Fibroblast of mammary gland (primary cell): ENCODE measurements at regions not wholly inside any gene's neighbourhood (a gene's known extent, or its start where the extent isn't known, plus 50 kb on each side); places are given as distances from the start of the nearest gene placed in this dataset.

Source experiments
- DNase-seq: peaks from one replicate; pipeline ENCODE4 v3.0.0-alpha.2; 2010; ENCODE audit warnings: low read depth
- H3K4me3 ChIP-seq: 2 replicates; pipeline ENCODE4 v1.5.1; 2011; ENCODE audit warnings: low read depth, mild to moderate bottlenecking, low read length, moderate library complexity; ENCODE audit not compliant: control insufficient read depth
- TF ChIP-seq, protein P1 (sequence below): conservative IDR thresholded peaks from 2 replicates; pipeline ENCODE4 v1.5.1; 2011; ENCODE audit warnings: low read depth, low read length, inconsistent platforms; ENCODE audit not compliant: control insufficient read depth, insufficient read depth

DNA sequence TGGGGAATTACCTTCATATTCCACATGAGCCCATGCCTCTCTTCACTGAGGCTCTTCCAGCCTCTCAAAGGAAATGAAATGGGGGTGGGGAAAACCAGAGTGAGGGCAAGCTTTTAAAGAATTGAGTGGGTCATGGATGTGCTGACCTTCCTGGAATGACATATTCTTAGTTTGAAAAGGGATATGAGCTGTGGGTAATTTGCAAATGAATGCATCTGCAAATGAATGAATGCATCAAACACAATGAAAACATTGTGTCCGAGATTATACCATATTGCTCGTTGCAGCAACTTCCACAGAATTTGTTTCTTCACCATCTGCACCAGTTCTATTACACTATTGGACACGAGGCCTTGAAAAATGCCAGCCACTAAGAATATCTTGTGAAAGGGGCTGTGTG, 198.6 kb upstream of the CDH6 start:
- no peak for DNase-seq
- TF ChIP-seq, protein P1, sequence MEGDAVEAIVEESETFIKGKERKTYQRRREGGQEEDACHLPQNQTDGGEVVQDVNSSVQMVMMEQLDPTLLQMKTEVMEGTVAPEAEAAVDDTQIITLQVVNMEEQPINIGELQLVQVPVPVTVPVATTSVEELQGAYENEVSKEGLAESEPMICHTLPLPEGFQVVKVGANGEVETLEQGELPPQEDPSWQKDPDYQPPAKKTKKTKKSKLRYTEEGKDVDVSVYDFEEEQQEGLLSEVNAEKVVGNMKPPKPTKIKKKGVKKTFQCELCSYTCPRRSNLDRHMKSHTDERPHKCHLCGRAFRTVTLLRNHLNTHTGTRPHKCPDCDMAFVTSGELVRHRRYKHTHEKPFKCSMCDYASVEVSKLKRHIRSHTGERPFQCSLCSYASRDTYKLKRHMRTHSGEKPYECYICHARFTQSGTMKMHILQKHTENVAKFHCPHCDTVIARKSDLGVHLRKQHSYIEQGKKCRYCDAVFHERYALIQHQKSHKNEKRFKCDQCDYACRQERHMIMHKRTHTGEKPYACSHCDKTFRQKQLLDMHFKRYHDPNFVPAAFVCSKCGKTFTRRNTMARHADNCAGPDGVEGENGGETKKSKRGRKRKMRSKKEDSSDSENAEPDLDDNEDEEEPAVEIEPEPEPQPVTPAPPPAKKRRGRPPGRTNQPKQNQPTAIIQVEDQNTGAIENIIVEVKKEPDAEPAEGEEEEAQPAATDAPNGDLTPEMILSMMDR: no peak
- H3K4me3 ChIP-seq: no peak overlapping the region

DNA sequence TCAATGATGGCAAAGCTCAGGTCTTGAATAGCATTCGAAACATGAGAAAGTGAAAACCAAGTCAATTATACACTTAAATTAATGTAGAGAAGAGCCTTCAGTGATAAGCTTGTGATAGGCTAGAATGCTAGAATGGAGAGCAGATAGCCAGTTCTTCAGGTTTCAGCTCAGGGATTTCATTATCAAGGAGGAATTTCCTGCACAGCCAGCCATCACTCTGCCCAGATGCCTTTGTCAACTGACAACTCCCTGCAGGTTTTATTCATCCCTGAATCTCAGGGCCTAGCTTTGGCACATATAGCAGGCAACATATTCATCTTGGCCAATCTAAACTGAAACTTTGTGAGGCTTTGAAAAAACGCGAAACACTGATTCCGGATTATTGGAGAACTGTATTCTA, 199.3 kb upstream of the CDH6 start:
- H3K4me3 ChIP-seq: no peak overlapping the region
- DNase-seq: no peak
- TF ChIP-seq, protein P1: no peak

DNA sequence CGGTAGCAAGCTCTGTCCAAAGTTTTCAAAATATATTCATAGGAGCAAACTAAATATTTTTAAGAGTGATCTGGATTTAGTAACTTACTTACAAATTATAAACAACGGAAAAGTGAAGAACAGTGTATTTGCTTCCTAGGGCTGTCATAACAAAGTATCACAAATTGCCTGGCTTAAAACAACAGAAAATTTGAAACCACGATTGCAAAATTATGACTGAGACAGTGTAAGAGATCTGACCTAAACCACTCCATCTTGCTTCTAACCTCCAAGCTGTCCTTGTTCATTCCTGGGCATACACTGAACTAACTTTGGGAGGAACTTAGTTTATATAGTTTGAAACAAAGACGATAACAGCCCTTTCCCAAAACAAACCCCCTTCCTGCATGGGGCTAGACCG, 202.0 kb upstream of the CDH6 start:
- DNase-seq: no peak
- TF ChIP-seq, protein P1: no peak
- H3K4me3 ChIP-seq: no peak overlapping the region

DNA sequence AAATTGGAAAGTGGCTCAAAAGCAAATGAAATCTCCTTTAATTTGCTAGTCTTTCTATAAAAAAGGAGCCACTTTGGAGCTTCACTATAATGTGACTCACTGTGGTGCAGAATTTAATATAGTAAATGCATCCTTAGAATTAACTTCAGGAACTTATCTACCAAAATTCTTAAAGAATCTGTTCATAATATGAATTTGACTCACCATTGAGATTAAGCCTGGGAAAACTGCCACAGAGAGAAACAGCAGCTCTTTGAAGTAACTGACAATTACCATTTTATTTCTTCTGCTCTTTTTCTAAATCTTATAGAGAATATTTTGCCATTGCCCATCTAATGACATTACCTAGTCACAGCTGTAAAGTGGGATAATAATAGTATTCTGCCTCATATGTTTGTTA, 211.9 kb upstream of the CDH6 start:
- TF ChIP-seq, protein P1: no peak
- no peak for DNase-seq
- H3K4me3 ChIP-seq: no peak overlapping the region

DNA sequence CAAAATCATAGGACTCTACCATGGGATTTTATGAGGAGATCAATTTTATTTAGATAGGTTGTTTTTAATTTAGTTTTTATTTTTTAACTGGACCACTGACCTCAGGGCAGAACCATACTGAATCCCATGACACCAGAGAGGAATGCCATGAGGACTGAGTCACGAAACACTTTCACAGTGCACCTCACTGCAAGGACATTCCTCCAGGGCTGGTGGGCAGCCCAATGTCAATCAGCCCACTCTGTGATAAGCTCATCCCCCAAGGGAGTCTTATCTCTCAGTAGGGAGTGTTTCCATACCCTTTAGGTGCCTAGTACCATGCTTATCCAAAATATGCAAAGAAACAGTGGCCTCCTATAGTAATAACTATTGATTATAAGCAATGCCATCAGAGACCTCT, 224.5 kb upstream of the CDH6 start:
- TF ChIP-seq, protein P1: no peak
- no peak for DNase-seq
- H3K4me3 ChIP-seq: no peak overlapping the region

DNA sequence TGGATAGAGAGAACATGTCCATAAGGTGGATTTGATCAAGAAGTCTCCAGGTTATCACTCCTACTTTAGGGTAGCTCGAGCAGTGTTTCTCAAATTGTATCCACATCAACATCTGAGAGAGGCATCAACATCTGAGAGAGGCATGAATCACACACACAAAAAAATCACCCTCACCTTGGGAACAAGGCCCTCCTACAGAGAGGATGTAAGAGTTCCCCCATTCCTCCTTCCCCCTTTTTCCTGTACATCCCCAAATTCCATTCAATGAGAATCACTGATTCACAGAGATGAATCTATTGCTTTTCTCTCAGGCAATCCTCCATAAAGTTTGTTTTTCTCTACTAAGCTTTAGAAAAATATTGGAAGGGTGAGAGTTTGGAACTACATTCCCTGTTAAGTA, 233.4 kb upstream of the CDH6 start:
- no peak overlapping the region for H3K4me3 ChIP-seq
- DNase-seq: no peak
- TF ChIP-seq, protein P1: no peak

DNA sequence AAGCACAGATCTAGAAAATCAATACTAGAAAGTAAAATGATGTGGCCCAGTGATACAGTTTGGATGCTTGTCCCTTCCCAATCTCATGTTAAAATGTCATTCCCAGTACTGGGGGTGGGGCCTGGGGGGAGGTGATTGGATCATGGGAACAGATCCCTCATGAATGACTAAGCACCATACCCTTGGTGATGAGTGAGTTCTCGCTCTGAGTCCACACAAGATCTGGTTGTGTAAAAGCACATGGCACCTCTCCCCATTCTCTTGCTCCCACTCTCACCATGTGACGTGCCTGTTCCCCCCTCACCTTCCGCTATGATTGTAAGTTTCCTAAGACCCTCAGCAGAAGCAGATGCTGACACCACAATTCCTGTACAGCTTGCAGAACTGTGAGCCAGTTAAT, 234.2 kb upstream of the CDH6 start:
- H3K4me3 ChIP-seq: no peak overlapping the region
- DNase-seq: no peak
- TF ChIP-seq, protein P1: no peak
